ENCODE measurements at regions not wholly inside any gene's neighbourhood (a gene's known extent, or its start where the extent isn't known, plus 50 kb on each side); places are given as distances from the start of the nearest gene placed in this dataset.

GRCh38 chr4:31442236-31442635 lies 722.1 kb downstream of the PCDH7 start:
- H3K79me2 ChIP-seq (ENCODE audit: low read depth), result no peaks in the 10 kb centered on the region
- no peak overlapping the region for H3K4me2 ChIP-seq
- H3K9ac ChIP-seq, result no peak overlapping the region
- Mint-ChIP-seq H3K36me3 (no peaks in the 10 kb centered on the region), H3K9me3 (peaks cover 3% of the 10 kb centered on the region), H3K27me3 (ENCODE audit: insufficient read depth, low read depth) (peaks cover 2% of the 10 kb centered on the region), H3K27ac (no peak overlapping the region), H3K4me3 (no peak overlapping the region), H3K4me1 (no peaks in the 10 kb centered on the region)
- no peaks in the 10 kb centered on the region for H4K20me1 ChIP-seq (ENCODE audit: low read depth)
- H2AFZ ChIP-seq (replicated peaks), result no peak overlapping the region
- no peaks in the 10 kb centered on the region for H3F3A ChIP-seq (ENCODE audit: low read depth)
- no peaks in the 10 kb centered on the region for H3K9me3 ChIP-seq (ENCODE audit: low read depth)
- no peaks in the 10 kb centered on the region for H3K4me1 ChIP-seq
- DNase-seq (ENCODE audit: low spot score), result peak; percentile 34
- no peak overlapping the region for H3K4me3 ChIP-seq
- H3K27me3 ChIP-seq, result no peaks in the 10 kb centered on the region
- H3K36me3 ChIP-seq, result no peaks in the 10 kb centered on the region
- H3K27ac ChIP-seq, result no peak overlapping the region
- TF ChIP-seq EZH2phosphoT487 (IDR thresholded peaks at IDR 0.05), result no peak
- no peak for TF ChIP-seq EZH2 (IDR thresholded peaks at IDR 0.05)
- TF ChIP-seq CTCF (IDR thresholded peaks at IDR 0.05), result peak; percentile 35

GRCh38 chr4:31445526-31445925 lies 725.4 kb downstream of the PCDH7 start:
- Histone ChIP-seq H3K9me3 (ENCODE audit: low read depth) (no peaks in the 10 kb centered on the region), H4K20me1 (ENCODE audit: low read depth) (no peaks in the 10 kb centered on the region), H3K4me2 (no peak overlapping the region), H3F3A (ENCODE audit: low read depth) (no peaks in the 10 kb centered on the region), H3K36me3 (no peaks in the 10 kb centered on the region), H3K9ac (no peak overlapping the region), H3K27ac (no peak overlapping the region), H2AFZ (replicated peaks) (no peak overlapping the region), H3K79me2 (ENCODE audit: low read depth) (no peaks in the 10 kb centered on the region), H3K4me1 (no peaks in the 10 kb centered on the region), H3K27me3 (no peaks in the 10 kb centered on the region), H3K4me3 (no peak overlapping the region)
- H3K27me3 Mint-ChIP-seq (ENCODE audit: insufficient read depth, low read depth), result no peaks in the 10 kb centered on the region
- no peak for DNase-seq (ENCODE audit: low spot score)
- H3K36me3 Mint-ChIP-seq, result no peaks in the 10 kb centered on the region
- no peak overlapping the region for H3K4me3 Mint-ChIP-seq
- no peak for TF ChIP-seq CTCF (IDR thresholded peaks at IDR 0.05)
- TF ChIP-seq EZH2 (IDR thresholded peaks at IDR 0.05), result no peak
- H3K4me1 Mint-ChIP-seq, result no peaks in the 10 kb centered on the region
- no peaks in the 10 kb centered on the region for H3K9me3 Mint-ChIP-seq
- no peak overlapping the region for H3K27ac Mint-ChIP-seq

GRCh38 chr4:31455612-31456011 lies 735.4 kb downstream of the PCDH7 start:
- DNase-seq (ENCODE audit: low spot score), result no peak
- no peaks in the 10 kb centered on the region for H3K36me3 Mint-ChIP-seq
- Histone ChIP-seq H3F3A (ENCODE audit: low read depth) (no peaks in the 10 kb centered on the region), H3K4me1 (no peaks in the 10 kb centered on the region), H4K20me1 (ENCODE audit: low read depth) (no peaks in the 10 kb centered on the region), H3K9me3 (ENCODE audit: low read depth) (no peaks in the 10 kb centered on the region), H3K27me3 (no peaks in the 10 kb centered on the region), H3K9ac (no peak overlapping the region), H3K79me2 (ENCODE audit: low read depth) (no peaks in the 10 kb centered on the region), H2AFZ (replicated peaks) (peak overlapping the region; percentile 51), H3K36me3 (no peaks in the 10 kb centered on the region), H3K27ac (no peak overlapping the region), H3K4me3 (no peak overlapping the region), H3K4me2 (no peak overlapping the region)
- peaks cover 4% of the 10 kb centered on the region for H3K4me1 Mint-ChIP-seq
- H3K9me3 Mint-ChIP-seq, result peaks cover 3% of the 10 kb centered on the region
- H3K4me3 Mint-ChIP-seq, result no peak overlapping the region
- no peak overlapping the region for H3K27ac Mint-ChIP-seq
- H3K27me3 Mint-ChIP-seq (ENCODE audit: insufficient read depth, low read depth), result no peaks in the 10 kb centered on the region
- no peak for TF ChIP-seq CTCF (IDR thresholded peaks at IDR 0.05)
- TF ChIP-seq EZH2 (IDR thresholded peaks at IDR 0.05), result no peak
- TF ChIP-seq EZH2phosphoT487 (IDR thresholded peaks at IDR 0.05), result no peak

GRCh38 chr4:31458813-31459212 lies 738.6 kb downstream of the PCDH7 start:
- Histone ChIP-seq H3K9me3 (ENCODE audit: low read depth) (no peaks in the 10 kb centered on the region), H3K79me2 (ENCODE audit: low read depth) (no peaks in the 10 kb centered on the region), H3K9ac (no peak overlapping the region), H3K27ac (no peak overlapping the region), H3F3A (ENCODE audit: low read depth) (no peaks in the 10 kb centered on the region), H3K4me3 (no peak overlapping the region), H3K4me2 (no peak overlapping the region), H2AFZ (replicated peaks) (no peak overlapping the region), H4K20me1 (ENCODE audit: low read depth) (no peaks in the 10 kb centered on the region), H3K4me1 (no peaks in the 10 kb centered on the region), H3K36me3 (no peaks in the 10 kb centered on the region), H3K27me3 (no peaks in the 10 kb centered on the region)
- Mint-ChIP-seq H3K4me1 (peaks cover 4% of the 10 kb centered on the region), H3K27ac (no peak overlapping the region), H3K27me3 (ENCODE audit: insufficient read depth, low read depth) (no peaks in the 10 kb centered on the region), H3K9me3 (peaks cover 7% of the 10 kb centered on the region), H3K4me3 (no peak overlapping the region), H3K36me3 (no peaks in the 10 kb centered on the region)
- TF ChIP-seq CTCF (IDR thresholded peaks at IDR 0.05), result no peak
- TF ChIP-seq EZH2 (IDR thresholded peaks at IDR 0.05), result no peak
- TF ChIP-seq EZH2phosphoT487 (IDR thresholded peaks at IDR 0.05), result no peak
- no peak for DNase-seq (ENCODE audit: low spot score)

Measured in neural progenitor cell (in vitro differentiated cells).